Peyer's patch (tissue), 4 donors: ENCODE measurements at regions not wholly inside any gene's neighbourhood (a gene's known extent, or its start where the extent isn't known, plus 50 kb on each side); places are given as distances from the start of the nearest gene placed in this dataset.
A peak's percentile ranks its signal among the peaks of the same experiment; 100 is the strongest.

Experiments
- DNase-seq, 3 donors: peaks; one replicate each; pipeline ENCODE4 v3.0.0-alpha.2; 2017 to 2019
- H3K27ac ChIP-seq, 4 donors: fragments of 200-600 bp; sonication (generic); one replicate each; pipeline ENCODE4 v1.5.1; 2016 to 2019
- H3K27me3 ChIP-seq, 2 donors: fragments of 200-600 bp; sonication (generic); one replicate each; pipeline ENCODE4 v1.5.1; 2019
- H3K36me3 ChIP-seq, 3 donors: fragments of 200-600 bp; sonication (generic); one replicate each; pipeline ENCODE4 v1.5.1; 2016 to 2019
- H3K4me1 ChIP-seq, 4 donors: fragments of 200-600 bp; sonication (generic); one replicate each; pipeline ENCODE4 v1.5.1; 2016 to 2019
- H3K4me3 ChIP-seq, 4 donors: fragments of 200-600 bp; sonication (generic); 1 replicate in 3 of 4; 2 replicates in 1 of 4; pipeline ENCODE4 v1.5.1; 2016 to 2019; ENCODE audit warnings: mild to moderate bottlenecking in 1 of 4
- H3K9me3 ChIP-seq, 4 donors: fragments of 200-600 bp; sonication (generic); one replicate each; pipeline ENCODE4 v1.5.1; 2016 to 2019; ENCODE audit warnings: mild to moderate bottlenecking in 1 of 4
- CTCF ChIP-seq, 6 experiments: fragments of 450-650 bp in 4 of 6; fragments of 200-600 bp in 2 of 6; sonication (generic) in 1 of 6; IDR thresholded peaks; one replicate each; pipeline ENCODE4 v1.5.1; 2017 to 2019; ENCODE audit warnings: antibody characterized with exemption in 6 of 6, mild to moderate bottlenecking in 3 of 6, moderate library complexity in 1 of 6
- POLR2A ChIP-seq, 2 donors: fragments of 450-650 bp; IDR thresholded peaks; one replicate each; pipeline ENCODE4 v1.5.1; 2017; ENCODE audit warnings: antibody characterized with exemption in 2 of 2, mild to moderate bottlenecking in 2 of 2, moderate library complexity in 2 of 2

GRCh38 chr1:31503570-31503969, 72.7 kb upstream of the TINAGL1 start:
- Histone ChIP-seq H3K9me3 (no peaks in the 10 kb centered on the region), H3K27ac (no peak overlapping the region), H3K27me3 (no peaks in the 10 kb centered on the region), H3K36me3 (no peaks in the 10 kb centered on the region), H3K4me3 (no peak overlapping the region), H3K4me1 (no peaks in the 10 kb centered on the region)
- no peak for DNase-seq
- TF ChIP-seq POLR2A (IDR thresholded peaks at IDR 0.05) = no peak
- no peak for TF ChIP-seq CTCF (IDR thresholded peaks at IDR 0.05)

GRCh38 chr1:31504001-31504400, 72.3 kb upstream of the TINAGL1 start:
- TF ChIP-seq CTCF (IDR thresholded peaks at IDR 0.05) (no peak), POLR2A (IDR thresholded peaks at IDR 0.05) (no peak)
- no peak overlapping the region for H3K4me3 ChIP-seq
- no peaks in the 10 kb centered on the region for H3K27me3 ChIP-seq
- DNase-seq = no peak
- H3K36me3 ChIP-seq = no peaks in the 10 kb centered on the region
- H3K9me3 ChIP-seq = no peaks in the 10 kb centered on the region
- H3K4me1 ChIP-seq = no peaks in the 10 kb centered on the region
- no peak overlapping the region for H3K27ac ChIP-seq

GRCh38 chr1:31505911-31506497, 70.3 kb upstream of the TINAGL1 start:
- no peaks in the 10 kb centered on the region for H3K36me3 ChIP-seq
- no peak overlapping the region for H3K4me3 ChIP-seq
- H3K27me3 ChIP-seq = no peaks in the 10 kb centered on the region
- H3K27ac ChIP-seq = no peak overlapping the region
- DNase-seq = no peak
- no peaks in the 10 kb centered on the region for H3K4me1 ChIP-seq
- TF ChIP-seq POLR2A (IDR thresholded peaks at IDR 0.05) (no peak), CTCF (IDR thresholded peaks at IDR 0.05) (no peak)
- H3K9me3 ChIP-seq = no peaks in the 10 kb centered on the region

DNA sequence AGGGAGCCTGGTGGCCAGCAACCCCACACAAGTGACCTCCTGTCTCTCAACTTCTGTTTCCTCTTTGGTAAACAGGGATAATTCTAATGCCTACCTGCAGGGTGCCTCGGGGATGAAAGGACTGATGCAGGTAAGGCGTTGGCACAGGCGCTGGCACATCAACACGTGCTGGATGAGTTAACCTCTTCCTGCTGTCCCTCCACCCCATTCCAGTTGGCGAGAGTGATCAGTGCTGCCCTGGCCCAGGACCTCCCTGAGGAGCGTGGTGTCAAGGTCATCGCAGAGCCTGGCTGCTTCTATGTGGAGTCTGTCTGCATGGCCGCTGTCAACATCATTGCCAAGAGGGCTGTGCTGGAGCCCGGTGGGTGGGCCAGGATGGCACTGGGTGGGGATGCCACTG, 69.1 kb upstream of the TINAGL1 start:
- no peaks in the 10 kb centered on the region for H3K9me3 ChIP-seq
- no peak for DNase-seq
- H3K27me3 ChIP-seq = no peaks in the 10 kb centered on the region
- no peak overlapping the region for H3K4me3 ChIP-seq
- H3K4me1 ChIP-seq = no peaks in the 10 kb centered on the region
- TF ChIP-seq POLR2A (IDR thresholded peaks at IDR 0.05) (no peak), CTCF (IDR thresholded peaks at IDR 0.05) (peak in 3 of 6 experiments; percentile 4 to 22 (median 19))
- no peaks in the 10 kb centered on the region for H3K36me3 ChIP-seq
- H3K27ac ChIP-seq = no peak overlapping the region

- no peak for TF ChIP-seq CTCF (IDR thresholded peaks at IDR 0.05)
- TF ChIP-seq POLR2A (IDR thresholded peaks at IDR 0.05) = no peak
- Histone ChIP-seq H3K4me3 (no peak overlapping the region), H3K27ac (no peak overlapping the region), H3K27me3 (no peaks in the 10 kb centered on the region), H3K9me3 (no peaks in the 10 kb centered on the region), H3K4me1 (no peaks in the 10 kb centered on the region), H3K36me3 (no peaks in the 10 kb centered on the region)
- DNase-seq = no peak
These were observed 68.4 kb upstream of the TINAGL1 start for GRCh38 chr1:31507676-31508530.
